HK-2 (cell line): ENCODE measurements at regions not wholly inside any gene's neighbourhood (a gene's known extent, or its start where the extent isn't known, plus 50 kb on each side); places are given as distances from the start of the nearest gene placed in this dataset.
"Not testable (repeated sequence)": the region's sequence is repeated elsewhere in the genome, so short reads cannot be mapped to it uniquely, and the experiment has no call there.

Source experiments
- DNase-seq: peaks from one replicate; pipeline ENCODE4 v3.0.0-alpha.2; 2018; ENCODE audit not compliant: unreplicated experiment

GRCh38 chr11:126149759-126150625 lies 61.5 kb downstream of the RPUSD4 start:
- no peak for DNase-seq

GRCh38 chr11:126148317-126148716 lies 63.1 kb downstream of the RPUSD4 start:
- no peak for DNase-seq

- DNase-seq = no peak
Measured at GRCh38 chr11:126147208-126148111, 64.0 kb downstream of the RPUSD4 start.

GRCh38 chr11:126146454-126147192 lies 64.8 kb downstream of the RPUSD4 start:
- peak; percentile 40 for DNase-seq

- DNase-seq = no peak
Measured at GRCh38 chr11:126145954-126146353, 65.5 kb downstream of the RPUSD4 start.

- DNase-seq = not testable (repeated sequence)
Measured at GRCh38 chr11:126143491-126143890, 68.0 kb downstream of the RPUSD4 start.

GRCh38 chr11:126140926-126141280 lies 70.5 kb downstream of the RPUSD4 start:
- peak; percentile 48 for DNase-seq

- DNase-seq = no peak
Measured at GRCh38 chr11:126140201-126140925, 71.1 kb downstream of the RPUSD4 start.

- no peak for DNase-seq
Measured at GRCh38 chr11:126139111-126140091, 72.0 kb downstream of the RPUSD4 start.

- no peak for DNase-seq
Measured at GRCh38 chr11:126138636-126139035, 72.8 kb downstream of the RPUSD4 start.

- no peak for DNase-seq
Measured at GRCh38 chr11:126137136-126137535, 74.3 kb downstream of the RPUSD4 start.

GRCh38 chr11:126136507-126136906 lies 73.8 kb upstream of the CDON start:
- DNase-seq = no peak

- DNase-seq = no peak
Measured at GRCh38 chr11:126135235-126136176, 72.8 kb upstream of the CDON start.

- no peak for DNase-seq
Measured at GRCh38 chr11:126134461-126135155, 71.9 kb upstream of the CDON start.

- no peak for DNase-seq
Measured at GRCh38 chr11:126133901-126134300, 71.2 kb upstream of the CDON start.

- no peak for DNase-seq
Measured at GRCh38 chr11:126132319-126132718, 69.7 kb upstream of the CDON start.

GRCh38 chr11:126130781-126131180 lies 68.1 kb upstream of the CDON start:
- not testable (repeated sequence) for DNase-seq
